ENCODE measurements at regions not wholly inside any gene's neighbourhood (a gene's known extent, or its start where the extent isn't known, plus 50 kb on each side); places are given as distances from the start of the nearest gene placed in this dataset.

DNA sequence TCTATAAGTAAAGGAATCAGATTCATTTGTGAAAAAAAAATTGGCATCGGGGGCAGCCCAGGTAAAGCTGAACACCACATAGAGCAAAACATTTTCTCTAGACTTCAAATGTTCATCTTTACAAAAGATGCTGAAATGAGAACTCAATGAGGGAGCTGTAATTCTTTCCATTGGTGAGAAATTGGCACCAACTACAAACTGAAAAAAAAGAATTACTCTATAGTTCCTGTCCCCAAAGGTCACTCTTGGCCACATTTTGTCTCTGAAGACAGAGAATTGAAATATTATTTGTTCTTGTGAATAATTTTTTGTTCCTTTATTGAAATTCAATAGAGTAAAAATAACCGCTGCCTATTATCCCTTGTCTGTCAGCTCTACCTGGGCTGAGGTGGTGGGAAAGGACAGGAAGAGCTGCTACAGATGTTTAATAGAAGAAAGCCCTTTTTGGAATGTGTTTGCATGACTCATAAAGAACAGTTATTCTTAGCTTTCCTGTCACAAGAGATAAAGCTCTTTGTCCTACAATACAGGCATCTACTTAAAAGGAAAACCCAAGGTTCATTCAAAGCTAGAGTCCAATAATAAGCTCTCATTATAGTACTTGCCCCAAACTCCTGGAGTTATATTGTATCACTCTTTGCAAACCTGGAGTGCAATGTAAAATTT lies 380.1 kb upstream of the KITLG start:
- no peak for DNase-seq (ENCODE audit: insufficient read length)
- TF ChIP-seq POLR2A (IDR thresholded peaks at IDR 0.05; ENCODE audit: low read depth, low read length): no peak
- TF ChIP-seq POLR2AphosphoS5 (IDR thresholded peaks at IDR 0.05; ENCODE audit: low read depth, low read length): no peak
- no peak for TF ChIP-seq TAF1 (IDR thresholded peaks at IDR 0.05; ENCODE audit: borderline replicate concordance, low read depth, low read length)
- FAIRE-seq: no peak

DNA sequence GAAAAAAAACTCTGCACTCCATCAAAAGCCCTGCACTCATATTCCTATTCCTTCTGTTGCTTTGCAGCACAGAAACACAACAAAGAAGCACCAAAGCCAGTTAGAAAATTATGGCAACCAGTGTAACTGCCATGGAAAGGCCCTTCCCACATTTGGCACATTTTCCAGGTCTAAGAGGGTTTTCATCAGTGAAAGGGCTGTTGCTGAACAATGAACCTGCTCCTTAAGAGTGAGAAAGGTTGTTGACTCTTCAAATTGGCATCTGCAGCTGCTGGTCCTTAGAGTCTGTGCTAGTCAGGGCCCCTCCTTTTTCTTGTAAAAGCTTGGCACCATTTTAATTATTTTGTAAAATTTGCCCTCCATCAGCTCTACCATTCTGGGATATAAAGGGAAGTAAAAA lies 378.7 kb upstream of the KITLG start:
- DNase-seq (ENCODE audit: insufficient read length) (no peak), FAIRE-seq (no peak)
- no peak for TF ChIP-seq POLR2AphosphoS5 (IDR thresholded peaks at IDR 0.05; ENCODE audit: low read depth, low read length)
- no peak for TF ChIP-seq TAF1 (IDR thresholded peaks at IDR 0.05; ENCODE audit: borderline replicate concordance, low read depth, low read length)
- no peak for TF ChIP-seq POLR2A (IDR thresholded peaks at IDR 0.05; ENCODE audit: low read depth, low read length)

DNA sequence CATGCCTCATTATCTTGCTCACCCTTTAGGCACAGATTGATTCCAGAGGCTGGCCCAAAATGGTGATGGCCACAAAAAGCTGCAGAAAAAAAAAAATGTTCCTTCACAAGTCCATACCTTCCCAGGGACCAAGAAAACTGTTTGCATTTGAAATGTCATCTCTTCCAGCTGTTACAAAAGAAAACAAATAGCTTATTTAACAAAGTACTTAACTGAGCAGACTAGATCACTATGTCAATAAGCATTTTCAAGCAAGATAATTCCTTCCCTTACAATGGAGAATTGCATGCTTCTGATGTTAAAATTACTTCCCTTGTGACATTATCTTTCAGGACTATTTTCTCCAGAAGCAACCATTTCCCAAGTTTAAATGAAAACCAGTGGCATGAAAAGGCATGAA lies 377.9 kb upstream of the KITLG start:
- DNase-seq (ENCODE audit: insufficient read length): no peak
- TF ChIP-seq POLR2A (IDR thresholded peaks at IDR 0.05; ENCODE audit: low read depth, low read length): no peak
- no peak for TF ChIP-seq POLR2AphosphoS5 (IDR thresholded peaks at IDR 0.05; ENCODE audit: low read depth, low read length)
- TF ChIP-seq TAF1 (IDR thresholded peaks at IDR 0.05; ENCODE audit: borderline replicate concordance, low read depth, low read length): no peak
- FAIRE-seq: no peak

DNA sequence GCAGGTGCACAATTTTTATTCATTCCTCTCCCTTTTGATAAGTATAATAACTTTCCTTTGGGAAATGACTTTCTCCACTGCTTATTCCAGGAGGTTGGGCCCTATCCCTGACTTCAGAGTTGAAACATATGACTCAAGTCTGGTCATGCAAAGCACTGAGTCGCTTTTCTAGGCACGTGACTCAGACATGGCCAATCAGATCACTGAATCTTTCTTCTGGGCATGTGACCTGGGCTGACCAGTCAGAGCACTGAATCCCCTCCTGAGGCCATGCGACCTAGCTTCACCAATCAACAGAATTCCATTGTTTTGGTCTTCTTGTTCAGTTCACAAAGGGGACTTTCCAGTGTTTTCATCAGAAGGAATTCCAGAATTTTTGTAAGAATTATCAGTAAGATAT lies 377.1 kb upstream of the KITLG start:
- no peak for TF ChIP-seq POLR2A (IDR thresholded peaks at IDR 0.05; ENCODE audit: low read depth, low read length)
- no peak for FAIRE-seq
- no peak for DNase-seq (ENCODE audit: insufficient read length)

DNA sequence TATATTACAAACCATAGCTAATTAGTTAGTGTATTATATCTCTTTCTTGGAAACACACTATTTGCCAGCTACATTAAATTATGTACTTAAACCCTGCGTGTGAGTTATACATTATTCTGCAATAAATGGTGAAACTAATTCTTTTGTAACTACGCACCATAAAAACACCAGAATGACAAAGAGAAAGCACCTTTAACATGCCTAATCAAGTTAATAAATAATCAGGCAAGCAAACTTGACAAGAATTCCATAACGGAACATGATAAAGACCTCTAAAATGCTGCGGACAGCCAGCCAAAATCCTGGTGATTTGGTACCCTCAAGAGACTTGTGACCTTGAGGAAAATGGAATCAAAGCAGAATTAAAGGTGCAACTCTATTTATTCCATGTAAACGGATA lies 375.3 kb upstream of the KITLG start:
- TF ChIP-seq POLR2A (IDR thresholded peaks at IDR 0.05; ENCODE audit: low read depth, low read length): no peak
- TF ChIP-seq TAF1 (IDR thresholded peaks at IDR 0.05; ENCODE audit: borderline replicate concordance, low read depth, low read length): no peak
- TF ChIP-seq POLR2AphosphoS5 (IDR thresholded peaks at IDR 0.05; ENCODE audit: low read depth, low read length): no peak
- DNase-seq (ENCODE audit: insufficient read length): no peak
- no peak for FAIRE-seq

DNA sequence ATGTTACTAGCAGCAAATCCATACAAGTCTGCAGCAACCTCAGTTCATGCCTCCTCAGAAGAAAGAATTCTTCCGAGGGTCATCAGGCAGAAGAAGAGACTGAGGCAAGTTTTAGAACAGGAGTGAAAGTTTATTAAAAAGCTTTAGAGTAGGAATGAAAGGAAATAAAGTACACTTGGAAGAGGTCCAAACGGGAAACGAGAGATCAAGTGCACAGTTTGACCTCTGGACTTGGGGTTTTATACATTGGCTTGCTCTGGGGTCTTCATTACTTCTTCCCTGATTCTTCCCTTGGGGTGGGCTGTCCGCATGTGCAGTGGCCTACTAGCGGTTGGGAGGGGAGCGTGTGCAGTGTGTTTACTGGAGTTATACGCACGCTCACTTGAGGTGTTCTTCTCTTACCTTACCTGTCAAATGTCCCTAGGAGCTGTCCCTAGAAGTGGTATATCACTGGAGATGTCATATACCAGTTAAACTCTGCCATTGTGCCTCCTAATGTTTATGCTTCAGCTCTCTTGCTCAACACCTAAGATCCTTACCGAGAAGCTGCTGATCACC lies 372.8 kb upstream of the KITLG start:
- DNase-seq (ENCODE audit: insufficient read length): no peak
- no peak for TF ChIP-seq TAF1 (IDR thresholded peaks at IDR 0.05; ENCODE audit: borderline replicate concordance, low read depth, low read length)
- no peak for TF ChIP-seq POLR2A (IDR thresholded peaks at IDR 0.05; ENCODE audit: low read depth, low read length)
- TF ChIP-seq POLR2AphosphoS5 (IDR thresholded peaks at IDR 0.05; ENCODE audit: low read depth, low read length): no peak
- no peak for FAIRE-seq

DNA sequence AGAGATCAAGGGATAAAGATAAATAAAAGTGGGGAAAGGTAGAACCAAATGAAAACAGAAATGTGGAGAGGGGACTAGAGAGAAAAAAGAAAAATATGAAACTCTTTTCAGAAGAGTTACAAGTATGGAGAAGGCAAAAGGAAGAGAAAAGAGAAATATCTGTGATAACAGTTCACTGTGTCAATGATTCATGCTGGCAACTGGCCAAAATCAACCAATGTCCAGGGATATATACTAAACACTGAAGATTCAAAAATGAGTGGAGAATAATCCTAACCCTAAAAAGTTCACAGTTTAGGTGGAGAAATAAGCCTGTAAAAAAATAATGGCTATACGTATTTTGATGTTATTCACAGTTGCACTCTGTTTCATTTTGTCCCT lies 372.3 kb upstream of the KITLG start:
- no peak for DNase-seq (ENCODE audit: insufficient read length)
- no peak for TF ChIP-seq POLR2A (IDR thresholded peaks at IDR 0.05; ENCODE audit: low read depth, low read length)
- TF ChIP-seq TAF1 (IDR thresholded peaks at IDR 0.05; ENCODE audit: borderline replicate concordance, low read depth, low read length): no peak
- no peak for TF ChIP-seq POLR2AphosphoS5 (IDR thresholded peaks at IDR 0.05; ENCODE audit: low read depth, low read length)
- FAIRE-seq: no peak

DNA sequence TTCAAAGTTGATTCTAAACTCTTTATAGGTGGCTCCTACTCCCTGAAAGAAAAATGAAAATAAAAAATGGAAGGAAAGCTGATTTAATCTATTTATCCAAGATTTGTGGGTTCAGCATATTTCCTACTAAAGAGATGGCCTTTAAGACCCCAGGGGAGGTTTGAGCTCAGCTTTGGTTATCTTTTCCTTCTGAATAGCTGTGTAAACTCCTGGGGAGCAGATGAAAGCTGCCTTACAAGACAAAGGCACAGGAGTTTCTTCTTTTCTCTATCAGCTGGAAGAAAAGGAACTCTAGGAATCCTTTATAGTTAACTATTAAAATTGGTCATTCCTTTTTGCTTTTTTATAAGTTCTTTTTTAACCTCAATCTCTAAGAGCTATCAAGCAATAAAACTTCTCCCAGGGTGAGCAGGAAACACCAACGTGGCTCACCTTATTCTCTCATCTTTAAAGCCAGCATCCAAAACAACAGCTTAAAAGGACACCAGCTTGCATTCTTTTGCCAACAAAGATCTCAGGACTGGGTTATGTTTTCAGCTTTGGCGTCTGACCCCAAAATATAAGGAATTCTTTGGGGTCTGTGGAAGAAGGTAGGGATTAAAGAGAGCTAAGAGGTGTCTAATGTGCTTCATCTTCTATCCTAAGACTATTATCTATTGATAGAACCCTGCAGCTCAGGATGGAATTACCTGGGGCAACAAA lies 371.7 kb upstream of the KITLG start:
- FAIRE-seq: no peak

DNA sequence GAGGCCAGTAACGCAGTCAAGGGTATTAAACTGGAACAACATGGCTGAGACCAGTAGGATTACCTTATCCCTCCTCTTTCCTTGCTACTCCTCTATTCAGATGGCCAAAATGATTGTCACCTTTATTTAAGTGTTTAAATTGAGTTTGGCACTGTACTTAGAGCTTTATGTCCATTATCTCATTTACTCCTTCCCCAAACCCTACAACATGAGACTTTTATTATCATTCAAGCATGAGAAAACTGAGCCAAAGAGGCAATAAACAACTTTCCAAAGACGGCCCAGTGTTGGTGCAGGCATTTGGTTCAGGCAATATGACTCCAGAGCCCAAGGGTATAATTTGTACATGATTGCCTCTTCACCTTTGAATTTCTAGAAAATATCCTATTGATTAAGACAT lies 370.9 kb upstream of the KITLG start:
- DNase-seq (ENCODE audit: insufficient read length): no peak
- TF ChIP-seq TAF1 (IDR thresholded peaks at IDR 0.05; ENCODE audit: borderline replicate concordance, low read depth, low read length): no peak
- no peak for FAIRE-seq

More for the DNA sequence above, 371.7 kb upstream of the KITLG start:
- no peak for TF ChIP-seq POLR2A (IDR thresholded peaks at IDR 0.05; ENCODE audit: low read depth, low read length)
- TF ChIP-seq POLR2AphosphoS5 (IDR thresholded peaks at IDR 0.05; ENCODE audit: low read depth, low read length): no peak
- no peak for DNase-seq (ENCODE audit: insufficient read length)

DNA sequence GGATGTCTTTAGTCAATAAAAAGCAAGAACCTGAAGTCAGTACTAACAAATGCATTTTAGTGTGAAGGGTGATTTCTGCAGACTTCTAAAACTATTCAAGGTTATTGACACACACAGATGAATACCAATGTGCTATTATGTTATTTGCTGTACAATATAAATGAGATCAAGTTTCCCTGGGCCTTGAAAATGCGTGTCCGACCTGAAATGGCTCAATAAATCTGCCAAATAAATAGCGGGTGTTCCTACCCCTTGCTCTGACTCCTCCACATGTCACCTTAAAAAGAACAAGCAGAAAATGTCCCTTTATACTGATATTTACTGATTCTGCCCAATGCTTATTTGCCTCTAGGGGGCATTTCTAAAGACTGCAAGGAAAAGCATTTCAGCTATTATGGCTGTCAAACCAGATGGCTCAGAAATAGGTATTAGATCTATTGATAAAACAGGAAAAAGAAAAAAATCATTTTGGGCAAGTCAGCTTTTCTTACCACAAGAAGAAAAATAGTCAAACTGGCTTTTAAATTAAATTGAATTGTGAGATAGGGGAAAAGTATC lies 367.3 kb upstream of the KITLG start:
- no peak for TF ChIP-seq POLR2A (IDR thresholded peaks at IDR 0.05; ENCODE audit: low read depth, low read length)
- no peak for TF ChIP-seq POLR2AphosphoS5 (IDR thresholded peaks at IDR 0.05; ENCODE audit: low read depth, low read length)
- no peak for TF ChIP-seq TAF1 (IDR thresholded peaks at IDR 0.05; ENCODE audit: borderline replicate concordance, low read depth, low read length)
- FAIRE-seq: no peak
- no peak for DNase-seq (ENCODE audit: insufficient read length)

DNA sequence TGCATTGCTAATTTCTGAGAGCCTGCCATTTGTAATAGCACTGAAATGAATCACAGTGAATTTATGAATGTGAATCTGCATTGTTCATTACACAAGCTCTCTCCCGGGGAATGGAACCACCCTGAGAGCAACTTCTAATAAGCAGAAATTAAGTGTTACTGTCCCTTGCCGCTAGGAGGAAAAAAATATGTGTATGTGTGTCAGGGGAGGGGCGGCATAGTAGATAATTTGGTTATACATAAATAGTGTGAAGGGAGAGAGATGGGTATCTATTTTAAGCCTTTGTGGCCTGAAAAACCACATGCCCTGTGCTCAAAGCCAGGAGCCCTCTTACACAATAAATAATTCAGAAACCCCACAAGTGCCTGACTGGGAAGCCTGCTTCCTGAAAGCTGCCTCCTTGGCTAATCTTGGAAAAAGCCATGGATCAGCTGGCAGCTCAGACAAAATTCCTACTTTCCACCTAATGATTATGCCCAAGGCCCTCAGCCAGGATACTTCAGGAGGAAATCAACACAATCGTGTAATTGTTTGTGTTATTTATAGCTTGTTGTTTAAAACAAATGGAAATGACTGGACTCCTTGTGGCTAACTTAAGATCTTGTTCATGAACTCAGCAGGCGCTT lies 366.2 kb upstream of the KITLG start:
- FAIRE-seq (no peak), DNase-seq (ENCODE audit: insufficient read length) (no peak)
- no peak for TF ChIP-seq POLR2AphosphoS5 (IDR thresholded peaks at IDR 0.05; ENCODE audit: low read depth, low read length)
- TF ChIP-seq TAF1 (IDR thresholded peaks at IDR 0.05; ENCODE audit: borderline replicate concordance, low read depth, low read length): no peak
- no peak for TF ChIP-seq POLR2A (IDR thresholded peaks at IDR 0.05; ENCODE audit: low read depth, low read length)

Data from GM12892 (cell line).